ENCODE measurements at regions not wholly inside any gene's neighbourhood (a gene's known extent, or its start where the extent isn't known, plus 50 kb on each side); places are given as distances from the start of the nearest gene placed in this dataset.

DNA sequence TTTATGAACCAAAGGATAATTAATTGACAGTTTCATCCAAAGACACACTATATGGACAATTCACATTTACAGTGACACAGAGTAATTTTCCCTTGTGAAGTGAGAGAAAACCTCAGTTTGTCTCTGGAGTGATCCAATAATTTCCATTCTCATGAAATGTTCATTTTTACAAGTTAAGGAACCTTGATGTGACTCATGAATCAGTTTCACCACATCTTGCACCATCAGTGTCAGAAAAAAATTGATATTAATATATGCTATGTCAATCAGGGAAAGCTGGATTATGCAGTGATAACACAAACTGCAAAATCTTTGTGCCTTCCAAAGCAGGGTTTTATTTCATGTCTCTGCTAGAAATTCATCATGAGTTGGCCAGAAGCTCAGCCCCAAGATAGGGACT lies 348.1 kb downstream of the ARPP21 start:
- Histone ChIP-seq H3K4me3 (ENCODE audit: low read depth, low read length) (no peak overlapping the region), H3K9me3 (ENCODE audit: control insufficient read depth, insufficient read depth, low read depth, low read length) (no peaks in the 10 kb centered on the region), H3K9ac (ENCODE audit: low read length) (no peak overlapping the region)

DNA sequence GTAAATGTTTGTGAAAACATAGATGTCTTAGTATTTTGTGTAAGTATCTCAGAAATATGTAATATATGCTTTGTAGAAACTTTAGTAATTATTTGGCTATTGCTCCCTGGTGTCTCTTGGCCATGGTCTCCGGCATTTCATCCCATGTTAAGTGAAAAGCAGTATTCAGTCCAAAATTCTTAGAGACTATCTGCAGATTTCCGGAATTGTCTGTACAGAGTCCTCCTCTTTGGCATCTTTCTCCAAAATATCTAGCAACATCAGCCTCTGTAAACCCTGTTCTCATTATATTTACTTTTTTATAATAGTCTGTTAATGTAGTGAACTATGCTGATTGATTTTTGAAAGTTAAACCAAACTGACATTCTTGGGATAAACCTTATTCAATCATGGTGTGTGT lies 352.7 kb downstream of the ARPP21 start:
- H3K27me3 ChIP-seq (ENCODE audit: control insufficient read depth, insufficient read depth, low read length), result no peaks in the 10 kb centered on the region
- H3K4me1 ChIP-seq (ENCODE audit: control insufficient read depth, insufficient read depth, low read length), result no peaks in the 10 kb centered on the region
- H3K9me3 ChIP-seq (ENCODE audit: control insufficient read depth, insufficient read depth, low read depth, low read length), result 0 out of 2 replicates have a peak, but pooled peaks cover 2% of the 10 kb centered on the region
- H3K27ac ChIP-seq (ENCODE audit: low read depth, low read length), result no peak overlapping the region
- no peaks in the 10 kb centered on the region for H3K36me3 ChIP-seq (ENCODE audit: control insufficient read depth, insufficient read depth, low read length)
- no peak overlapping the region for H3K9ac ChIP-seq (ENCODE audit: low read length)
- no peak overlapping the region for H3K4me3 ChIP-seq (ENCODE audit: low read depth, low read length)

More for the DNA sequence above, 348.1 kb downstream of the ARPP21 start:
- Histone ChIP-seq H3K4me1 (ENCODE audit: control insufficient read depth, insufficient read depth, low read length) (no peaks in the 10 kb centered on the region), H3K36me3 (ENCODE audit: control insufficient read depth, insufficient read depth, low read length) (no peaks in the 10 kb centered on the region), H3K27me3 (ENCODE audit: control insufficient read depth, insufficient read depth, low read length) (no peaks in the 10 kb centered on the region), H3K27ac (ENCODE audit: low read depth, low read length) (no peak overlapping the region)

DNA sequence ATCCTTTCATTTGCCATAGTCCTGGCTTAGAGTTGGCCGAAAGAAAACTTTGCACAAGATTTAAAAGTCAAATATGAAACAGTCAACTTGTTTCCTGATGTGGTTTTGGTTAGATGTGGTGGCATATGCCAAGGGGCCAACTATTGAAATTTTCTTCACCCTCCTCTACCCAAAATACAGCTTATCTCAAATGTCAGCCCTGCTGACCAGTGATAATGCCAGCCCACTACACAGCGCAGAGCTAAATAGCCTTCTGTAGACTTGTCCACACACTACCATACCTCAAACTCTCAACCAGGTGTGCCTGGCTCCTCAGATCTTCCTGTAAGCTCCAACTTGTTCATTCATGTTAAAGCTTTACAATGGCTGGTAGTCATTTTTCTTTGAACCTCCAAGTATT lies 368.5 kb upstream of the STAC start:
- peaks cover 13% of the 10 kb centered on the region for H3K9me3 ChIP-seq (ENCODE audit: control insufficient read depth, insufficient read depth, low read depth, low read length)
- H3K36me3 ChIP-seq (ENCODE audit: control insufficient read depth, insufficient read depth, low read length), result no peaks in the 10 kb centered on the region
- no peak overlapping the region for H3K4me3 ChIP-seq (ENCODE audit: low read depth, low read length)
- H3K4me1 ChIP-seq (ENCODE audit: control insufficient read depth, insufficient read depth, low read length), result no peaks in the 10 kb centered on the region
- no peak overlapping the region for H3K27ac ChIP-seq (ENCODE audit: low read depth, low read length)
- no peak overlapping the region for H3K9ac ChIP-seq (ENCODE audit: low read length)
- no peaks in the 10 kb centered on the region for H3K27me3 ChIP-seq (ENCODE audit: control insufficient read depth, insufficient read depth, low read length)

GRCh38 chr3:36013425-36013824 lies 366.9 kb upstream of the STAC start:
- H3K4me1 ChIP-seq (ENCODE audit: control insufficient read depth, insufficient read depth, low read length), result no peaks in the 10 kb centered on the region
- H3K27ac ChIP-seq (ENCODE audit: low read depth, low read length), result no peak overlapping the region
- H3K4me3 ChIP-seq (ENCODE audit: low read depth, low read length), result no peak overlapping the region
- no peak overlapping the region for H3K9ac ChIP-seq (ENCODE audit: low read length)
- H3K27me3 ChIP-seq (ENCODE audit: control insufficient read depth, insufficient read depth, low read length), result no peaks in the 10 kb centered on the region
- H3K9me3 ChIP-seq (ENCODE audit: control insufficient read depth, insufficient read depth, low read depth, low read length), result peaks cover 5% of the 10 kb centered on the region; the same call in 1 of the 2 replicates
- no peaks in the 10 kb centered on the region for H3K36me3 ChIP-seq (ENCODE audit: control insufficient read depth, insufficient read depth, low read length)

DNA sequence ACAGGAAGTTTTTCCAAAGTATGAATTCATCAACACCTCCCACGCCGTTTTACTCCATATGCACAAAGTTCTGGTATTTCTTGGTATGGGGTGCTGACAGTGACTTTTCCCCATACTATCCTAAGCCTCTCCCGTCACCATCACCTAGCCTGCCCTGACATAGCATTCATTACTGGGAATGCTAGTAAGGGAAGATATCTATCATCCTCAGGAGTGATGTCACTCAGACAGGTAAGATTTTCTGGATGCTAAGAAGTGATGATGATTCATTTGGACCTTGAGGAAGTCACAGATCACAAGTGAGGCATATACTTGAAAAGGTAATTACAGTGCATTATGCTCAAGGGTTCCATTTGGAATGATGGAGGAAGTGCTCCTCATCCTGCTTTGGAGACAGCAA lies 355.1 kb upstream of the STAC start:
- Histone ChIP-seq H3K4me3 (ENCODE audit: low read depth, low read length) (no peak overlapping the region), H3K27ac (ENCODE audit: low read depth, low read length) (no peak overlapping the region), H3K9ac (ENCODE audit: low read length) (no peak overlapping the region), H3K27me3 (ENCODE audit: control insufficient read depth, insufficient read depth, low read length) (no peaks in the 10 kb centered on the region), H3K9me3 (ENCODE audit: control insufficient read depth, insufficient read depth, low read depth, low read length) (no peaks in the 10 kb centered on the region), H3K36me3 (ENCODE audit: control insufficient read depth, insufficient read depth, low read length) (no peaks in the 10 kb centered on the region), H3K4me1 (ENCODE audit: control insufficient read depth, insufficient read depth, low read length) (no peaks in the 10 kb centered on the region)

DNA sequence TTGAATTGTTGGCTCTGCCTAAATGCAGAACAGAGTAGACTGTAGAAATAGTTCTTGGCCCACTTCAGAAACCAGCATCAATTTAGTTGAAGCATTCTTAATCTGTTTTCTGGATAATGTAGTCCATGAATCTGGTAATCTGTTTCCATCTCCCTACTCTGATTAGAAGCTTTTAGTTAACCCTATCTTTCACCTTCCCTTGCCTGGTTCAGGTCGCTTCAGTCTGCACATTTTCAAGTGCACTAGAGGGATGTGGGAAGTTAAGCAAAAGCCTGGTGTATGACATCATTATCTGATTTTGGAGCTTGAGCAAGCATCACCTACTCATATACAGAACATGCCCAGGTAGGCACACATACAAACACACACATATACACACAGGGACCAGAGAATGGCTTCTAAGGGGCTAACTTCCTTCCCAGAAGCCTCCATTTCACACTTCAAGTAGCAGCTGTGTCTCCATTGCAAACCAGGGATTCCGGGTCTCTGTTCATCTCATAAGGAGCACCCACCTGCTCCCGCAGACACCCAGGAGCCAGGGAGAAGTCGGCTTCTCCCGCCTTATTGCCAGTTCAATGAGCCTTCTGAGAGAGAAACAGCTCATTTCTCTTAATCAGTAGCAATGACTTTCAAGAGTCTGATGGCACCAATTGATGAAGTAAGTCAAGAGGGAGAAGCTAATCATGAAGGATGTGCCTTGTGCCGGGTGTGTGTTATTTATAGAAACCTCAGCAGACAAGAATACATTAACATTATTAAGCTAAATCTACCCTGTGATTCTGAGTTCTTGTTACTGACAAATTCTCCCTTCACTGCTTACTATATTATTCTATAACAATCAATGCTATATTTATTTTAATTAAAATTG lies 347.9 kb upstream of the STAC start:
- Histone ChIP-seq H3K27ac (ENCODE audit: low read depth, low read length) (no peak overlapping the region), H3K27me3 (ENCODE audit: control insufficient read depth, insufficient read depth, low read length) (no peaks in the 10 kb centered on the region), H3K4me1 (ENCODE audit: control insufficient read depth, insufficient read depth, low read length) (no peaks in the 10 kb centered on the region), H3K9me3 (ENCODE audit: control insufficient read depth, insufficient read depth, low read depth, low read length) (no peaks in the 10 kb centered on the region), H3K4me3 (ENCODE audit: low read depth, low read length) (no peak overlapping the region), H3K36me3 (ENCODE audit: control insufficient read depth, insufficient read depth, low read length) (no peaks in the 10 kb centered on the region), H3K9ac (ENCODE audit: low read length) (no peak overlapping the region)

- no peaks in the 10 kb centered on the region for H3K36me3 ChIP-seq (ENCODE audit: control insufficient read depth, insufficient read depth, low read length)
- H3K27me3 ChIP-seq (ENCODE audit: control insufficient read depth, insufficient read depth, low read length), result no peaks in the 10 kb centered on the region
- H3K9ac ChIP-seq (ENCODE audit: low read length), result no peak overlapping the region
- H3K27ac ChIP-seq (ENCODE audit: low read depth, low read length), result no peak overlapping the region
- H3K4me3 ChIP-seq (ENCODE audit: low read depth, low read length), result no peak overlapping the region
- no peaks in the 10 kb centered on the region for H3K4me1 ChIP-seq (ENCODE audit: control insufficient read depth, insufficient read depth, low read length)
- no peaks in the 10 kb centered on the region; the same call in 1 of the 2 replicates for H3K9me3 ChIP-seq (ENCODE audit: control insufficient read depth, insufficient read depth, low read depth, low read length)
Measured at GRCh38 chr3:36058404-36059030, 321.8 kb upstream of the STAC start.

- Histone ChIP-seq H3K36me3 (ENCODE audit: control insufficient read depth, insufficient read depth, low read length) (no peaks in the 10 kb centered on the region), H3K27me3 (ENCODE audit: control insufficient read depth, insufficient read depth, low read length) (no peaks in the 10 kb centered on the region), H3K27ac (ENCODE audit: low read depth, low read length) (no peak overlapping the region), H3K4me3 (ENCODE audit: low read depth, low read length) (no peak overlapping the region), H3K9me3 (ENCODE audit: control insufficient read depth, insufficient read depth, low read depth, low read length) (no peaks in the 10 kb centered on the region), H3K4me1 (ENCODE audit: control insufficient read depth, insufficient read depth, low read length) (no peaks in the 10 kb centered on the region), H3K9ac (ENCODE audit: low read length) (no peak overlapping the region)
Measured at GRCh38 chr3:36060950-36061349, 319.4 kb upstream of the STAC start.

- Histone ChIP-seq H3K9ac (ENCODE audit: low read length) (no peak overlapping the region), H3K36me3 (ENCODE audit: control insufficient read depth, insufficient read depth, low read length) (no peaks in the 10 kb centered on the region), H3K4me3 (ENCODE audit: low read depth, low read length) (no peak overlapping the region), H3K27ac (ENCODE audit: low read depth, low read length) (no peak overlapping the region), H3K27me3 (ENCODE audit: control insufficient read depth, insufficient read depth, low read length) (no peaks in the 10 kb centered on the region), H3K4me1 (ENCODE audit: control insufficient read depth, insufficient read depth, low read length) (no peaks in the 10 kb centered on the region), H3K9me3 (ENCODE audit: control insufficient read depth, insufficient read depth, low read depth, low read length) (no peaks in the 10 kb centered on the region)
Measured at GRCh38 chr3:36063992-36064391, 316.3 kb upstream of the STAC start.

DNA sequence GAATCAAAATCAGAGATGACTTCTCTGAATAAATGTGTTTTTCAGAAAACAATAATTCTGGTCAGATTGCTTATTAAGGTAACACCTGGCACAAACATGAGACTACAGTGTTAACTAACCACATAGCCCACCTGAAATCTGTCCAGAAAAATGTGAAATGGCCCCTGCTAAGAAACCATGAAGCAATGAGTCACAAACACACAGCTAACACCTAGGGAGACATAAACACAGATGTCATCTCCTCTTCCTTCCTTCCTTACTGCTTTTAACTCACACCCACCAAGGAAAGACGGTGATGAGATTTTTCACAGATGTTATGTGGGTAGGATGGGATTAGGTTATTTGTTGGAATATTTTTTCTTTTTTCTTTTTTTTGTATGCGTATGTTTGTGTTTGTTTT lies 315.0 kb upstream of the STAC start:
- no peaks in the 10 kb centered on the region for H3K4me1 ChIP-seq (ENCODE audit: control insufficient read depth, insufficient read depth, low read length)
- H3K4me3 ChIP-seq (ENCODE audit: low read depth, low read length), result no peak overlapping the region
- no peak overlapping the region for H3K27ac ChIP-seq (ENCODE audit: low read depth, low read length)
- H3K9ac ChIP-seq (ENCODE audit: low read length), result no peak overlapping the region
- H3K9me3 ChIP-seq (ENCODE audit: control insufficient read depth, insufficient read depth, low read depth, low read length), result no peaks in the 10 kb centered on the region
- no peaks in the 10 kb centered on the region for H3K36me3 ChIP-seq (ENCODE audit: control insufficient read depth, insufficient read depth, low read length)
- H3K27me3 ChIP-seq (ENCODE audit: control insufficient read depth, insufficient read depth, low read length), result no peaks in the 10 kb centered on the region

DNA sequence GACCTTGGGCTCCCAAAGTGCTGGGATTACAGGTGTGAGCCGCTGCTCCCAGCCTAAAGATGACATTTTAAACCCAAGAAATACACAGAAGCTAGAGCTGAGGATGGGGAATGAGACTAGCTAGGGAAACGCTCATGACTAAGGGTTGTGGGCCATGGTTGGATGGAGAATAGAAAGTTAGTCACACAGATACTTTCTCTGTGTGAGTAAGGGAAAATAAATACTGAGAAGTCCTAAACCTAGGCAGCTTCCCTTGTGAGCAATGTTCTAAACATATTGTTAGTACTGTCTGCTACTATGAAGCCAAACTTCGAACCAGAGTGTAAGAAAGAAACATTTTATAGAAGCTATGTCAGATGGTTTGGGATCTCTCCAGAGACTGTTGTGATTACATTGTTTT lies 304.8 kb upstream of the STAC start:
- H3K9ac ChIP-seq (ENCODE audit: low read length), result no peak overlapping the region
- H3K9me3 ChIP-seq (ENCODE audit: control insufficient read depth, insufficient read depth, low read depth, low read length), result no peaks in the 10 kb centered on the region

More for the DNA sequence above, 304.8 kb upstream of the STAC start:
- no peak overlapping the region for H3K27ac ChIP-seq (ENCODE audit: low read depth, low read length)
- no peak overlapping the region for H3K4me3 ChIP-seq (ENCODE audit: low read depth, low read length)
- no peaks in the 10 kb centered on the region for H3K36me3 ChIP-seq (ENCODE audit: control insufficient read depth, insufficient read depth, low read length)
- H3K27me3 ChIP-seq (ENCODE audit: control insufficient read depth, insufficient read depth, low read length), result no peaks in the 10 kb centered on the region
- no peaks in the 10 kb centered on the region for H3K4me1 ChIP-seq (ENCODE audit: control insufficient read depth, insufficient read depth, low read length)

All from HUES6 (cell line).